ENCODE measurements at regions not wholly inside any gene's neighbourhood (a gene's known extent, or its start where the extent isn't known, plus 50 kb on each side); places are given as distances from the start of the nearest gene placed in this dataset.
"Not testable (repeated sequence)": the region's sequence is repeated elsewhere in the genome, so short reads cannot be mapped to it uniquely, and the experiment has no call there.

- WGBS, 2 donors, result 71 to 87% methylated on average over 4 of the region's 4 CpGs
- no peak overlapping the region for H3K27ac ChIP-seq (ENCODE audit: low read depth in 2 of 2, low read length in 1 of 2)
- H3K4me1 ChIP-seq (ENCODE audit: control insufficient read depth in 2 of 2, insufficient read depth in 2 of 2, low read length in 1 of 2), result no peaks in the 10 kb centered on the region
- no peaks in the 10 kb centered on the region for H3K27me3 ChIP-seq (ENCODE audit: control insufficient read depth in 1 of 2, insufficient read depth in 2 of 2, low read length in 2 of 2)
- peaks cover 0 to 3% of the 10 kb centered on the region in 2 donors for H3K9me3 ChIP-seq (ENCODE audit: control insufficient read depth in 2 of 2, insufficient read depth in 1 of 2, low read depth in 1 of 2, low read length in 1 of 2)
- no peaks in the 10 kb centered on the region for H3K36me3 ChIP-seq (ENCODE audit: control insufficient read depth in 2 of 2, insufficient read depth in 2 of 2, low read length in 1 of 2)
- no peak overlapping the region for H3K4me3 ChIP-seq (ENCODE audit: low read depth in 1 of 2, low read length in 2 of 2)
Measured at GRCh38 chr3:164723396-164723795, 354.9 kb downstream of the SI start.

GRCh38 chr3:164702808-164703207 is 375.5 kb downstream of the SI start:
- not testable (repeated sequence) for H3K4me3 ChIP-seq (ENCODE audit: low read depth in 1 of 2, low read length in 2 of 2); H3K27ac ChIP-seq (ENCODE audit: low read depth in 2 of 2, low read length in 1 of 2)
- WGBS, 2 donors, result 76 to 80% methylated on average over 12 to 13 of the region's 13 CpGs

GRCh38 chr3:164687902-164688301 is 390.4 kb downstream of the SI start:
- 58% methylated on average over 1 of the region's 1 CpG for whole genome bisulfite sequencing, 2 donors

More at GRCh38 chr3:164702808-164703207, 375.5 kb downstream of the SI start:
- not testable (repeated sequence) for H3K9me3 ChIP-seq (ENCODE audit: control insufficient read depth in 2 of 2, insufficient read depth in 1 of 2, low read depth in 1 of 2, low read length in 1 of 2); H3K4me1 ChIP-seq (ENCODE audit: control insufficient read depth in 2 of 2, insufficient read depth in 2 of 2, low read length in 1 of 2); H3K27me3 ChIP-seq (ENCODE audit: control insufficient read depth in 1 of 2, insufficient read depth in 2 of 2, low read length in 2 of 2); H3K36me3 ChIP-seq (ENCODE audit: control insufficient read depth in 2 of 2, insufficient read depth in 2 of 2, low read length in 1 of 2)

GRCh38 chr3:164687211-164687610 is 391.1 kb downstream of the SI start:
- 68 to 70% methylated on average over 3 of the region's 3 CpGs for WGBS, 2 donors
- no peak overlapping the region for H3K4me3 ChIP-seq (ENCODE audit: low read depth in 1 of 2, low read length in 2 of 2)
- H3K27me3 ChIP-seq (ENCODE audit: control insufficient read depth in 1 of 2, insufficient read depth in 2 of 2, low read length in 2 of 2), result no peaks in the 10 kb centered on the region
- H3K27ac ChIP-seq (ENCODE audit: low read depth in 2 of 2, low read length in 1 of 2), result no peak overlapping the region
- no peaks in the 10 kb centered on the region for H3K9me3 ChIP-seq (ENCODE audit: control insufficient read depth in 2 of 2, insufficient read depth in 1 of 2, low read depth in 1 of 2, low read length in 1 of 2)
- no peaks in the 10 kb centered on the region for H3K36me3 ChIP-seq (ENCODE audit: control insufficient read depth in 2 of 2, insufficient read depth in 2 of 2, low read length in 1 of 2)
- H3K4me1 ChIP-seq (ENCODE audit: control insufficient read depth in 2 of 2, insufficient read depth in 2 of 2, low read length in 1 of 2), result no peaks in the 10 kb centered on the region

More at GRCh38 chr3:164687902-164688301, 390.4 kb downstream of the SI start:
- H3K36me3 ChIP-seq (ENCODE audit: control insufficient read depth in 2 of 2, insufficient read depth in 2 of 2, low read length in 1 of 2), result no peaks in the 10 kb centered on the region
- H3K4me1 ChIP-seq (ENCODE audit: control insufficient read depth in 2 of 2, insufficient read depth in 2 of 2, low read length in 1 of 2), result no peaks in the 10 kb centered on the region
- H3K4me3 ChIP-seq (ENCODE audit: low read depth in 1 of 2, low read length in 2 of 2), result no peak overlapping the region
- H3K27me3 ChIP-seq (ENCODE audit: control insufficient read depth in 1 of 2, insufficient read depth in 2 of 2, low read length in 2 of 2), result no peaks in the 10 kb centered on the region
- no peak overlapping the region for H3K27ac ChIP-seq (ENCODE audit: low read depth in 2 of 2, low read length in 1 of 2)
- H3K9me3 ChIP-seq (ENCODE audit: control insufficient read depth in 2 of 2, insufficient read depth in 1 of 2, low read depth in 1 of 2, low read length in 1 of 2), result no peaks in the 10 kb centered on the region

- no peaks in the 10 kb centered on the region for H3K27me3 ChIP-seq (ENCODE audit: control insufficient read depth in 1 of 2, insufficient read depth in 2 of 2, low read length in 2 of 2)
- no peaks in the 10 kb centered on the region for H3K9me3 ChIP-seq (ENCODE audit: control insufficient read depth in 2 of 2, insufficient read depth in 1 of 2, low read depth in 1 of 2, low read length in 1 of 2)
- 70 to 72% methylated on average over 3 of the region's 3 CpGs for WGBS, 2 donors
- H3K27ac ChIP-seq (ENCODE audit: low read depth in 2 of 2, low read length in 1 of 2), result no peak overlapping the region
- H3K4me3 ChIP-seq (ENCODE audit: low read depth in 1 of 2, low read length in 2 of 2), result no peak overlapping the region
- H3K36me3 ChIP-seq (ENCODE audit: control insufficient read depth in 2 of 2, insufficient read depth in 2 of 2, low read length in 1 of 2), result no peaks in the 10 kb centered on the region
- no peaks in the 10 kb centered on the region for H3K4me1 ChIP-seq (ENCODE audit: control insufficient read depth in 2 of 2, insufficient read depth in 2 of 2, low read length in 1 of 2)
Measured at GRCh38 chr3:164683489-164683888, 394.8 kb downstream of the SI start.

- no peaks in the 10 kb centered on the region for H3K4me1 ChIP-seq (ENCODE audit: control insufficient read depth in 2 of 2, insufficient read depth in 2 of 2, low read length in 1 of 2)
- WGBS, 2 donors, result 42 to 54% methylated on average over 1 of the region's 1 CpG
Measured at GRCh38 chr3:164679245-164679644, 399.1 kb downstream of the SI start.

GRCh38 chr3:164677317-164677716 is 401.0 kb downstream of the SI start:
- H3K27ac ChIP-seq (ENCODE audit: low read depth in 2 of 2, low read length in 1 of 2), result no peak overlapping the region
- 60 to 65% methylated on average over 4 of the region's 4 CpGs for WGBS, 2 donors

More at GRCh38 chr3:164679245-164679644, 399.1 kb downstream of the SI start:
- Histone ChIP-seq H3K9me3 (ENCODE audit: control insufficient read depth in 2 of 2, insufficient read depth in 1 of 2, low read depth in 1 of 2, low read length in 1 of 2) (no peaks in the 10 kb centered on the region), H3K36me3 (ENCODE audit: control insufficient read depth in 2 of 2, insufficient read depth in 2 of 2, low read length in 1 of 2) (no peaks in the 10 kb centered on the region), H3K27ac (ENCODE audit: low read depth in 2 of 2, low read length in 1 of 2) (no peak overlapping the region), H3K4me3 (ENCODE audit: low read depth in 1 of 2, low read length in 2 of 2) (no peak overlapping the region), H3K27me3 (ENCODE audit: control insufficient read depth in 1 of 2, insufficient read depth in 2 of 2, low read length in 2 of 2) (no peaks in the 10 kb centered on the region)

GRCh38 chr3:164673738-164674137 is 404.6 kb downstream of the SI start:
- Histone ChIP-seq H3K27me3 (ENCODE audit: control insufficient read depth in 1 of 2, insufficient read depth in 2 of 2, low read length in 2 of 2) (no peaks in the 10 kb centered on the region), H3K36me3 (ENCODE audit: control insufficient read depth in 2 of 2, insufficient read depth in 2 of 2, low read length in 1 of 2) (no peaks in the 10 kb centered on the region), H3K27ac (ENCODE audit: low read depth in 2 of 2, low read length in 1 of 2) (no peak overlapping the region), H3K4me3 (ENCODE audit: low read depth in 1 of 2, low read length in 2 of 2) (no peak overlapping the region), H3K9me3 (ENCODE audit: control insufficient read depth in 2 of 2, insufficient read depth in 1 of 2, low read depth in 1 of 2, low read length in 1 of 2) (no peaks in the 10 kb centered on the region), H3K4me1 (ENCODE audit: control insufficient read depth in 2 of 2, insufficient read depth in 2 of 2, low read length in 1 of 2) (no peaks in the 10 kb centered on the region)
- 85% methylated on average over 2 of the region's 2 CpGs for WGBS, 2 donors

More at GRCh38 chr3:164677317-164677716, 401.0 kb downstream of the SI start:
- no peak overlapping the region for H3K4me3 ChIP-seq (ENCODE audit: low read depth in 1 of 2, low read length in 2 of 2)
- no peaks in the 10 kb centered on the region for H3K4me1 ChIP-seq (ENCODE audit: control insufficient read depth in 2 of 2, insufficient read depth in 2 of 2, low read length in 1 of 2)
- no peaks in the 10 kb centered on the region for H3K36me3 ChIP-seq (ENCODE audit: control insufficient read depth in 2 of 2, insufficient read depth in 2 of 2, low read length in 1 of 2)
- H3K9me3 ChIP-seq (ENCODE audit: control insufficient read depth in 2 of 2, insufficient read depth in 1 of 2, low read depth in 1 of 2, low read length in 1 of 2), result no peaks in the 10 kb centered on the region
- H3K27me3 ChIP-seq (ENCODE audit: control insufficient read depth in 1 of 2, insufficient read depth in 2 of 2, low read length in 2 of 2), result no peaks in the 10 kb centered on the region

GRCh38 chr3:164658125-164658524 is 420.2 kb downstream of the SI start:
- Histone ChIP-seq H3K4me3 (ENCODE audit: low read depth in 1 of 2, low read length in 2 of 2) (no peak overlapping the region), H3K4me1 (ENCODE audit: control insufficient read depth in 2 of 2, insufficient read depth in 2 of 2, low read length in 1 of 2) (no peaks in the 10 kb centered on the region), H3K27me3 (ENCODE audit: control insufficient read depth in 1 of 2, insufficient read depth in 2 of 2, low read length in 2 of 2) (no peaks in the 10 kb centered on the region), H3K9me3 (ENCODE audit: control insufficient read depth in 2 of 2, insufficient read depth in 1 of 2, low read depth in 1 of 2, low read length in 1 of 2) (no peaks in the 10 kb centered on the region), H3K36me3 (ENCODE audit: control insufficient read depth in 2 of 2, insufficient read depth in 2 of 2, low read length in 1 of 2) (no peaks in the 10 kb centered on the region), H3K27ac (ENCODE audit: low read depth in 2 of 2, low read length in 1 of 2) (no peak overlapping the region)
- 71 to 81% methylated on average over 1 of the region's 1 CpG for WGBS, 2 donors

GRCh38 chr3:164657631-164658030 is 420.7 kb downstream of the SI start:
- Histone ChIP-seq H3K27me3 (ENCODE audit: control insufficient read depth in 1 of 2, insufficient read depth in 2 of 2, low read length in 2 of 2) (no peaks in the 10 kb centered on the region), H3K27ac (ENCODE audit: low read depth in 2 of 2, low read length in 1 of 2) (no peak overlapping the region), H3K9me3 (ENCODE audit: control insufficient read depth in 2 of 2, insufficient read depth in 1 of 2, low read depth in 1 of 2, low read length in 1 of 2) (no peaks in the 10 kb centered on the region), H3K4me1 (ENCODE audit: control insufficient read depth in 2 of 2, insufficient read depth in 2 of 2, low read length in 1 of 2) (no peaks in the 10 kb centered on the region), H3K36me3 (ENCODE audit: control insufficient read depth in 2 of 2, insufficient read depth in 2 of 2, low read length in 1 of 2) (no peaks in the 10 kb centered on the region), H3K4me3 (ENCODE audit: low read depth in 1 of 2, low read length in 2 of 2) (no peak overlapping the region)
- WGBS, 2 donors, result 73 to 78% methylated on average over 3 of the region's 3 CpGs
